Parathyroid adenoma (tissue), 2 donors: ENCODE measurements at regions not wholly inside any gene's neighbourhood (a gene's known extent, or its start where the extent isn't known, plus 50 kb on each side); places are given as distances from the start of the nearest gene placed in this dataset.

Experiments
- H2AFZ ChIP-seq: fragments of 300-600 bp; sonication (generic); one replicate; pipeline ENCODE4 v1.7.0; 2017; ENCODE audit warnings: antibody characterized with exemption, mild to moderate bottlenecking
- H3K27ac ChIP-seq: fragments of 300-600 bp; sonication (generic); one replicate; pipeline ENCODE4 v1.7.0; 2017
- H3K27me3 ChIP-seq: fragments of 300-600 bp; sonication (generic); one replicate; pipeline ENCODE4 v1.7.0; 2017; ENCODE audit warnings: low read length; ENCODE audit not compliant: control insufficient read depth, insufficient read depth
- H3K36me3 ChIP-seq: fragments of 300-600 bp; sonication (generic); one replicate; pipeline ENCODE4 v1.7.0; 2017; ENCODE audit warnings: low read length; ENCODE audit not compliant: control insufficient read depth, insufficient read depth
- H3K4me1 ChIP-seq: fragments of 300-600 bp; sonication (generic); one replicate; pipeline ENCODE4 v1.7.0; 2017; ENCODE audit warnings: control low read depth
- H3K4me2 ChIP-seq: fragments of 300-600 bp; sonication (generic); one replicate; pipeline ENCODE4 v1.7.0; 2017; ENCODE audit warnings: low read length
- H3K4me3 ChIP-seq: fragments of 300-600 bp; sonication (generic); one replicate; pipeline ENCODE4 v1.7.0; 2017; ENCODE audit warnings: low read depth, low read length
- H3K79me2 ChIP-seq: fragments of 300-600 bp; sonication (generic); one replicate; pipeline ENCODE4 v1.7.0; 2017; ENCODE audit warnings: control low read depth
- H3K9ac ChIP-seq: fragments of 300-600 bp; sonication (generic); one replicate; pipeline ENCODE4 v1.7.0; 2017; ENCODE audit warnings: mild to moderate bottlenecking
- H3K9me3 ChIP-seq: fragments of 300-600 bp; sonication (generic); one replicate; pipeline ENCODE4 v1.7.0; 2017; ENCODE audit warnings: low read length; ENCODE audit not compliant: control insufficient read depth
- TF ChIP-seq, protein P1 (sequence below): fragments of 300-600 bp; sonication (generic); IDR thresholded peaks from one replicate; pipeline ENCODE4 v1.7.0; 2017; ENCODE audit warnings: antibody characterized with exemption, mild to moderate bottlenecking
- donor health status: primary hyperparathyroidism.

GRCh38 chr5:133680830-133681565, 68.7 kb upstream of the FSTL4 start:
- Histone ChIP-seq H3K27ac (no peak overlapping the region), H3K36me3 (no peaks in the 10 kb centered on the region), H3K4me3 (no peak overlapping the region), H3K9me3 (no peaks in the 10 kb centered on the region), H2AFZ (no peak overlapping the region), H3K27me3 (no peaks in the 10 kb centered on the region), H3K4me2 (no peak overlapping the region), H3K79me2 (no peaks in the 10 kb centered on the region), H3K4me1 (no peaks in the 10 kb centered on the region), H3K9ac (no peak overlapping the region)
- TF ChIP-seq, protein P1, sequence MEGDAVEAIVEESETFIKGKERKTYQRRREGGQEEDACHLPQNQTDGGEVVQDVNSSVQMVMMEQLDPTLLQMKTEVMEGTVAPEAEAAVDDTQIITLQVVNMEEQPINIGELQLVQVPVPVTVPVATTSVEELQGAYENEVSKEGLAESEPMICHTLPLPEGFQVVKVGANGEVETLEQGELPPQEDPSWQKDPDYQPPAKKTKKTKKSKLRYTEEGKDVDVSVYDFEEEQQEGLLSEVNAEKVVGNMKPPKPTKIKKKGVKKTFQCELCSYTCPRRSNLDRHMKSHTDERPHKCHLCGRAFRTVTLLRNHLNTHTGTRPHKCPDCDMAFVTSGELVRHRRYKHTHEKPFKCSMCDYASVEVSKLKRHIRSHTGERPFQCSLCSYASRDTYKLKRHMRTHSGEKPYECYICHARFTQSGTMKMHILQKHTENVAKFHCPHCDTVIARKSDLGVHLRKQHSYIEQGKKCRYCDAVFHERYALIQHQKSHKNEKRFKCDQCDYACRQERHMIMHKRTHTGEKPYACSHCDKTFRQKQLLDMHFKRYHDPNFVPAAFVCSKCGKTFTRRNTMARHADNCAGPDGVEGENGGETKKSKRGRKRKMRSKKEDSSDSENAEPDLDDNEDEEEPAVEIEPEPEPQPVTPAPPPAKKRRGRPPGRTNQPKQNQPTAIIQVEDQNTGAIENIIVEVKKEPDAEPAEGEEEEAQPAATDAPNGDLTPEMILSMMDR = no peak

DNA sequence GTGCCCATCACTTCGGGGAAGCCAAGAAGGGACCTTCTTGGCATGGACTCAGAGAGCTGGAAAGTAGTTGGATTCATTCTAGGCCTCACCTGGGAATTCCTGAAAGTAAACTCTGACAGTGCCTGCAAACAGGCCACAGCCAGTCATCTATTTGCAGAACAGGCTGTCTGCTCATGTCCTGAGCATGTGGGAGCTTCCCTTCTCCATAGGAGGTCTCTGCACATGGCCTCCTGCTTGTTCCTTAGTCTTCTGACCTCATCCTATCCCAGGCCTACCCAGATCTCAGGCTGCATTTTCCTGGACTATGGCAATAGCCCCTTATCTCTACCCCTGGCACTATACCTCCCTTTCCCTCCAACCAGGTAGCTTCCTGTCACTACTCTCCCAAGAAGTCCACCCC, 67.2 kb upstream of the FSTL4 start:
- Histone ChIP-seq H3K4me1 (no peaks in the 10 kb centered on the region), H3K79me2 (no peaks in the 10 kb centered on the region), H3K4me2 (no peak overlapping the region), H3K36me3 (no peaks in the 10 kb centered on the region), H3K9ac (no peak overlapping the region), H3K9me3 (no peaks in the 10 kb centered on the region), H3K27me3 (no peaks in the 10 kb centered on the region), H2AFZ (no peak overlapping the region), H3K27ac (no peak overlapping the region), H3K4me3 (no peak overlapping the region)
- TF ChIP-seq, protein P1 = no peak

DNA sequence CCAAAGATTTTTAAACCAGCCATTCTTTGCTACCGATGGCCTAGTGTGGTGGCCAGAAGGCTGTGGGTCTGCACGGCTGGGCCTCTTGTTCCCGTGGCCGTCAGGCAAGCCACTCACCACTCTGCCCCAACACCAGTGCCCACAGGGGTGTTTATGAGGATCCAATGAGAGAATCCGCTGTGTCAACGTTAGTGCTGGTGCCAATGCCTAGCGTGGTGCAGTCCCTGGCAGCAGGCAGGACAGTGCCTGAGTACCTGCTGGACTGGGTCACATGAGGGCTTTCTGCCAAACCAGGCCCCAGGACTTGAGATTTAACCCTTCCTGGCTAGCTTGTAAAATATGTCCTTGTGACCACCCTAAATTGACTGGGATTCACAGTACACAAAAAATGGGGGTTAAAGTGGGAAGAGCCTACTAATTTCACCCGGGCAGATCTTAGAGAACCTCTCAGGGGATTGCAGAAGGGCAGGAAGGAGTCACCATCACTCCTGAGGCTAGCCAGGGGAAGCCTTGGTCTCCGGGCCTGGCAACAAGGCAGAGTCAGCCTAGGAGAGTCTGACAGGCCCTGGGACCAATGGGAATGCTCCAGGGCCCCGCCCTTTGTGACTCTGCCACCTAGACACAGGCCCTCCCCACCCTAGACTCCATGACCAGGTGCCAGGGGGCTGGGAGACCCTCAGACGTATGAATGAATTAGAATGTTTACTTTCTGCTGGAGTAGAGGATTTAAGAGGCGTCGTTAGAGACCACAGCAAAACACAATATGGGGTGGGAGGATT, 63.2 kb upstream of the FSTL4 start:
- Histone ChIP-seq H3K4me1 (no peaks in the 10 kb centered on the region), H2AFZ (no peak overlapping the region), H3K9me3 (no peaks in the 10 kb centered on the region), H3K9ac (no peak overlapping the region), H3K36me3 (no peaks in the 10 kb centered on the region), H3K4me2 (no peak overlapping the region), H3K27me3 (no peaks in the 10 kb centered on the region), H3K27ac (no peak overlapping the region), H3K79me2 (no peaks in the 10 kb centered on the region), H3K4me3 (no peak overlapping the region)
- TF ChIP-seq, protein P1 = no peak

- H3K27me3 ChIP-seq = no peaks in the 10 kb centered on the region
- H3K4me1 ChIP-seq = no peaks in the 10 kb centered on the region
- H3K27ac ChIP-seq = no peak overlapping the region
- H3K4me3 ChIP-seq = no peak overlapping the region
- TF ChIP-seq, protein P1 = no peak
- H3K79me2 ChIP-seq = no peaks in the 10 kb centered on the region
- H3K36me3 ChIP-seq = no peaks in the 10 kb centered on the region
- no peak overlapping the region for H2AFZ ChIP-seq
- H3K9ac ChIP-seq = no peak overlapping the region
- H3K9me3 ChIP-seq = no peaks in the 10 kb centered on the region
- no peak overlapping the region for H3K4me2 ChIP-seq
Measured at GRCh38 chr5:133670336-133670735, 58.0 kb upstream of the FSTL4 start.
